Caco-2 (cell line): ENCODE measurements at regions not wholly inside any gene's neighbourhood (a gene's known extent, or its start where the extent isn't known, plus 50 kb on each side); places are given as distances from the start of the nearest gene placed in this dataset.

Experiments used
- BruUV-seq: library from RNA; stranded (reverse); fragments of 400-500 nt; replicated peaks from 2 replicates; lab custom pipeline; 2021; lab: Mats Ljungman, UMichigan
- CTCF ChIA-PET: fragments of 300-600 bp; sonication (Branson Sonifier 250); formaldehyde crosslinking; loops from one replicate; lab custom pipeline; 2022; ENCODE audit warnings: antibody characterized with exemption; lab: Charles Lee
- POLR2A ChIA-PET: fragments of 300-600 bp; sonication (Branson Sonifier 250); formaldehyde crosslinking; loops from one replicate; lab custom pipeline; 2022; ENCODE audit warnings: antibody characterized with exemption; lab: Charles Lee
- DNase-seq, 2 experiments: peaks; one replicate each; pipeline versions ENCODE4 v3.0.0 to v3.0.0-alpha.2; 2020 to 2022
- H3K27me3 ChIP-seq: replicated peaks from 2 replicates; pipeline ENCODE4 v1.6.0; 2011; ENCODE audit warnings: low read length; ENCODE audit not compliant: control insufficient read depth, insufficient read depth
- H3K36me3 ChIP-seq: 2 replicates; pipeline ENCODE4 v1.5.1; 2011; ENCODE audit warnings: low read length; ENCODE audit not compliant: control insufficient read depth, insufficient read depth
- H3K4me1 ChIP-seq: fragments of 250-450 bp; sonication (Bioruptor Pico); 2 replicates; pipeline ENCODE4 v1.5.1; 2020; ENCODE audit warnings: mild to moderate bottlenecking
- H3K4me3 ChIP-seq: 2 replicates; pipeline ENCODE4 v1.5.1; 2011; ENCODE audit warnings: low read depth, mild to moderate bottlenecking, control low read depth, low read length
- H3K9me3 ChIP-seq: fragments of 250-450 bp; sonication (Bioruptor Pico); 2 replicates; pipeline ENCODE4 v1.5.1; 2020; ENCODE audit warnings: mild to moderate bottlenecking, moderate library complexity
- H3K27ac Mint-ChIP-seq: one replicate; pipeline ENCODE4 v1.8.0; 2022; ENCODE audit warnings: mixed read lengths; ENCODE audit not compliant: unreplicated experiment
- H3K27me3 Mint-ChIP-seq: one replicate; pipeline ENCODE4 v1.8.0; 2022; ENCODE audit warnings: mixed read lengths; ENCODE audit not compliant: insufficient read depth, unreplicated experiment
- H3K36me3 Mint-ChIP-seq: one replicate; pipeline ENCODE4 v1.8.0; 2022; ENCODE audit warnings: mild to moderate bottlenecking, mixed read lengths; ENCODE audit not compliant: insufficient read depth, unreplicated experiment
- H3K4me1 Mint-ChIP-seq: one replicate; pipeline ENCODE4 v1.8.0; 2022; ENCODE audit warnings: low read depth, mixed read lengths; ENCODE audit not compliant: unreplicated experiment
- H3K4me3 Mint-ChIP-seq: one replicate; pipeline ENCODE4 v1.8.0; 2022; ENCODE audit warnings: mild to moderate bottlenecking, moderate library complexity, mixed read lengths; ENCODE audit not compliant: unreplicated experiment
- H3K9me3 Mint-ChIP-seq: one replicate; pipeline ENCODE4 v1.8.0; 2022; ENCODE audit warnings: mixed read lengths; ENCODE audit not compliant: unreplicated experiment
- CTCF ChIP-seq, 2 experiments: fragments of 200-600 bp in 1 of 2; IDR thresholded peaks; 1 replicate in 1 of 2; 2 replicates in 1 of 2; pipeline versions ENCODE4 v1.5.1 to v1.8.0; 2011 to 2022; ENCODE audit warnings: antibody characterized with exemption in 1 of 2, control low read depth in 1 of 2, inconsistent platforms in 1 of 2, low read depth in 1 of 2, low read length in 1 of 2, mild to moderate bottlenecking in 1 of 2, moderate library complexity in 1 of 2; ENCODE audit not compliant: insufficient read depth in 1 of 2, severe bottlenecking in 1 of 2, unreplicated experiment in 1 of 2
- intact Hi-C: fragments of 100-400 bp; cut with micrococcal nuclease; formaldehyde crosslinking; loops from one replicate; pipeline ENCODE4 v1.10.0; 2022; ENCODE audit not compliant: unreplicated experiment

DNA sequence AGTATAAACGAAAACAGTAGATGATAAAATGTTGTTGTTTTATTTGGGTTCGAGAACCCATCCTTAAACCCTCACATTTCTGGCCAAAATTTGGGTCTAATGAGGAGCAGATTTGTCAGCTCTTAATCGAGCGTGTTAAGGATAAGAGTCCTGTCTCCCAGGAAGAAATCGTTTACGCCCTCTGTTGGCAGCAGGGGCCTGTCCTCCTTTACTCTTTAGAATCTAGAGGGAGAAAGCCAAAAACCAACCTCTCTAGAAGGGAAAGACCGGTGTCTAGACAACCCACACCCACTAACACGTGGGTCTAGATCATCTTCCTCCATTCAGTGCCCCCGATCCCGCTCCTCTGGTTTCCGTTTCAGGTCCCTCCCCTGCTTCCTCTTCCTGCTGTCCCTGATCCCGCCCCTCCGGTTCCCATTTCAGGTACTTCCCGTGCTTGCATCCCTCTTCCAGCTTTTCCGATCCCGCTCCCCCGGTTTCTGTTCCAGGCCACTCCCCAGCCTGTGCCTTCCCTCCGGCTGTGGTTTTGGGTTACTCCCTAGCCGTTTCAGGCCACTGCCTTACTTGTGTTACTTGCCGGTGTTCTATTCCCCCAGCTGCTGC is 339.1 kb downstream of the PAPSS1 start:
- Mint-ChIP-seq H3K9me3 (peaks cover 20% of the 10 kb centered on the region), H3K4me3 (no peak overlapping the region), H3K27ac (no peak overlapping the region), H3K27me3 (peaks cover 8% of the 10 kb centered on the region), H3K4me1 (peaks cover 6% of the 10 kb centered on the region), H3K36me3 (no peaks in the 10 kb centered on the region)
- TF ChIP-seq CTCF (IDR thresholded peaks at IDR 0.05; ENCODE audit: insufficient read depth in 1 of 2, low read depth in 1 of 2, low read length in 1 of 2, severe bottlenecking in 1 of 2, unreplicated experiment in 1 of 2): no peak
- H3K27me3 ChIP-seq: no peaks in the 10 kb centered on the region
- POLR2A ChIA-PET: no interaction called here
- no TSS peak for BruUV-seq
- CTCF ChIA-PET: no interaction called here
- intact Hi-C loops: no loop called here
- no peaks in the 10 kb centered on the region for H3K36me3 ChIP-seq
- H3K4me3 ChIP-seq: no peak overlapping the region
- no peaks in the 10 kb centered on the region for H3K9me3 ChIP-seq
- no peak for DNase-seq
- H3K4me1 ChIP-seq: 0 out of 2 replicates have a peak, but pooled peaks cover 3% of the 10 kb centered on the region

- Histone ChIP-seq H3K36me3 (no peaks in the 10 kb centered on the region), H3K27me3 (no peaks in the 10 kb centered on the region), H3K4me1 (0 out of 2 replicates have a peak, but pooled peaks cover 3% of the 10 kb centered on the region), H3K4me3 (no peak overlapping the region), H3K9me3 (no peaks in the 10 kb centered on the region)
- no TSS peak for BruUV-seq
- Mint-ChIP-seq H3K36me3 (no peaks in the 10 kb centered on the region), H3K4me3 (no peak overlapping the region), H3K27ac (no peak overlapping the region), H3K4me1 (peaks cover 6% of the 10 kb centered on the region), H3K27me3 (peaks cover 8% of the 10 kb centered on the region), H3K9me3 (peaks cover 20% of the 10 kb centered on the region)
- POLR2A ChIA-PET: no interaction called here
- intact Hi-C loops: no loop called here
- CTCF ChIA-PET: no interaction called here
- no peak for DNase-seq
- TF ChIP-seq CTCF (IDR thresholded peaks at IDR 0.05; ENCODE audit: insufficient read depth in 1 of 2, low read depth in 1 of 2, low read length in 1 of 2, severe bottlenecking in 1 of 2, unreplicated experiment in 1 of 2): no peak
Observed at GRCh38 chr4:107380190-107380589, 339.8 kb downstream of the PAPSS1 start.

DNA sequence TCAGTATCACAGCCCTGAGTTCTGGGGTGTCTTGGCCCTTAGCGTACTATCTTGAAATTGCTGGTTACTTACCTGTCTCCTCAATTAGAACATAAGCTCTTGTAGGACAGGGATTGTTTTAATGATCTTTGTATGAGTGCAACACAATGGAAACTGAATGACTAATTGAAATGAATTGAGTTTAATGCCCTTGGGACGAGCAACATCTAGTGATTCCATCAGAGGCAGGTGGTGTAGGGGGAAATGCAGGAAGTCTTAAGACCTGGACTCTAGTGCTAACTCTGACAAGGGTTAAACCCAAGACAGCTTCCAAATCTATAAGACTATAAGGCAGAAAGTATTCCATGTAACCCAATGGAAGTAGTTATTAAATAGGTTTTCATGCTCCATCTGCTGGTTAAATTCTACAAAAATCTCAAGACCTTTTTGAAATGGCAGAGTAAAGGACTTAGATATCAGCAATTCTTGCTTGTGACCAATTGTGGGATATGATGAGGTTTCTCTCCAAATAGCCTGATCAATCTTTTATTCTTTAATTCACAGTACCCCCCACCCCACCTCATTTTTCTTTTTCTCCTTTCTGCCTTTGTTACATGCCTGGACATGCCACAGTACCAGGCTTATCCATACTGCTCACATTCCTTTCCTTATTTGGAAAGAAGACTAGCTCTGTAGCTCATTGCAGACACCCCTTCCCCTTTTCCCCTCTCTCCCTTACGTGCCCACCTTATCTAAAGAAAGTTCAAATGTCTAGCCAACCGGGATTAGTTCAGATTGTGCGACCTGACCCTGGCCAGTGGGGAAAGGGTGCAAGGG is 340.8 kb downstream of the PAPSS1 start:
- ChIA-PET CTCF (no interaction called here), POLR2A (no interaction called here)
- Mint-ChIP-seq H3K9me3 (peaks cover 20% of the 10 kb centered on the region), H3K36me3 (no peaks in the 10 kb centered on the region), H3K27ac (no peak overlapping the region), H3K4me1 (peaks cover 6% of the 10 kb centered on the region), H3K27me3 (peaks cover 8% of the 10 kb centered on the region), H3K4me3 (no peak overlapping the region)
- intact Hi-C loops: no loop called here
- TF ChIP-seq CTCF (IDR thresholded peaks at IDR 0.05; ENCODE audit: insufficient read depth in 1 of 2, low read depth in 1 of 2, low read length in 1 of 2, severe bottlenecking in 1 of 2, unreplicated experiment in 1 of 2): no peak
- no peak for DNase-seq
- BruUV-seq: no TSS peak
- no peak overlapping the region for H3K4me3 ChIP-seq
- no peaks in the 10 kb centered on the region for H3K9me3 ChIP-seq
- no peaks in the 10 kb centered on the region for H3K27me3 ChIP-seq
- H3K4me1 ChIP-seq: 0 out of 2 replicates have a peak, but pooled peaks cover 3% of the 10 kb centered on the region
- H3K36me3 ChIP-seq: no peaks in the 10 kb centered on the region
